Vagina (tissue), 2 donors: ENCODE measurements at regions not wholly inside any gene's neighbourhood (a gene's known extent, or its start where the extent isn't known, plus 50 kb on each side); places are given as distances from the start of the nearest gene placed in this dataset.

Experiments
- CTCF ChIP-seq, 3 experiments: fragments of 450-650 bp in 2 of 3; fragments of 200-600 bp in 1 of 3; sonication (generic) in 1 of 3; IDR thresholded peaks; one replicate each; pipeline ENCODE4 v1.5.1; 2017 to 2019; ENCODE audit warnings: antibody characterized with exemption in 3 of 3, mild to moderate bottlenecking in 2 of 3, moderate library complexity in 2 of 3
- POLR2A ChIP-seq, 2 donors: fragments of 450-650 bp; IDR thresholded peaks; one replicate each; pipeline ENCODE4 v1.6.1; 2017; ENCODE audit warnings: antibody characterized with exemption in 2 of 2, mild to moderate bottlenecking in 2 of 2, moderate library complexity in 2 of 2

GRCh38 chr2:51810197-51810596 lies 778.3 kb upstream of the NRXN1 start:
- no peak for TF ChIP-seq CTCF (IDR thresholded peaks at IDR 0.05)
- TF ChIP-seq POLR2A (IDR thresholded peaks at IDR 0.05), result no peak
